ENCODE measurements at regions not wholly inside any gene's neighbourhood (a gene's known extent, or its start where the extent isn't known, plus 50 kb on each side); places are given as distances from the start of the nearest gene placed in this dataset.

GRCh38 chr7:55272328-55272727, 92.8 kb upstream of the LANCL2 start:
- TF ChIP-seq POLR2AphosphoS5 (IDR thresholded peaks at IDR 0.05; ENCODE audit: low read depth) (no peak), CTCF (conservative IDR thresholded peaks at IDR 0.05; ENCODE audit: low read depth in 2 of 2) (no peak), REST (IDR thresholded peaks at IDR 0.05; ENCODE audit: unreplicated experiment) (no peak), JUNB (IDR thresholded peaks at IDR 0.05; ENCODE audit: unreplicated experiment) (no peak), ETS1 (IDR thresholded peaks at IDR 0.05) (no peak)
